ES-I3 (cell line): ENCODE measurements at regions not wholly inside any gene's neighbourhood (a gene's known extent, or its start where the extent isn't known, plus 50 kb on each side); places are given as distances from the start of the nearest gene placed in this dataset.
"Not testable (repeated sequence)": the region's sequence is repeated elsewhere in the genome, so short reads cannot be mapped to it uniquely, and the experiment has no call there.

ENCODE experiments used
- H3K36me3 ChIP-seq: 2 replicates; pipeline ENCODE4 v1.6.1; 2013; ENCODE audit warnings: mild to moderate bottlenecking, low read length, control low read depth, moderate library complexity; ENCODE audit not compliant: insufficient read depth
- H3K4me1 ChIP-seq: 2 replicates; pipeline ENCODE4 v1.6.1; 2013; ENCODE audit warnings: mild to moderate bottlenecking, control low read depth, low read length; ENCODE audit not compliant: insufficient read depth
- H3K9ac ChIP-seq: 2 replicates; pipeline ENCODE4 v1.6.1; 2013; ENCODE audit warnings: low read depth, mild to moderate bottlenecking, low read length, moderate library complexity
- H3K9me3 ChIP-seq: 2 replicates; pipeline ENCODE4 v1.6.1; 2013; ENCODE audit warnings: mild to moderate bottlenecking, low read length, moderate library complexity; ENCODE audit not compliant: control insufficient read depth, insufficient read depth

GRCh38 chr6:27728442-27728841 lies 183.8 kb downstream of the OR2B2 start:
- H3K4me1 ChIP-seq = no peaks in the 10 kb centered on the region
- no peaks in the 10 kb centered on the region for H3K36me3 ChIP-seq
- H3K9ac ChIP-seq = no peak overlapping the region
- H3K9me3 ChIP-seq = no peaks in the 10 kb centered on the region

- H3K9ac ChIP-seq = no peak overlapping the region
- no peaks in the 10 kb centered on the region for H3K36me3 ChIP-seq
- H3K9me3 ChIP-seq = no peaks in the 10 kb centered on the region
- H3K4me1 ChIP-seq = 0 out of 2 replicates have a peak, but pooled peaks cover 4% of the 10 kb centered on the region
These were observed 185.6 kb downstream of the OR2B2 start for GRCh38 chr6:27726619-27727023.

GRCh38 chr6:27720607-27721580 lies 191.3 kb downstream of the OR2B2 start:
- no peaks in the 10 kb centered on the region for H3K9me3 ChIP-seq
- H3K9ac ChIP-seq = peak overlapping the region; percentile 66; the same call in 1 of the 2 replicates
- no peaks in the 10 kb centered on the region for H3K36me3 ChIP-seq
- H3K4me1 ChIP-seq = 0 out of 2 replicates have a peak, but pooled peaks cover 4% of the 10 kb centered on the region

- not testable (repeated sequence) for H3K4me1 ChIP-seq, H3K36me3 ChIP-seq, H3K9me3 ChIP-seq, H3K9ac ChIP-seq
These were observed 193.2 kb downstream of the OR2B2 start for GRCh38 chr6:27719039-27719438.

- Histone ChIP-seq H3K4me1 (no peaks in the 10 kb centered on the region), H3K36me3 (peaks cover 7% of the 10 kb centered on the region), H3K9me3 (no peaks in the 10 kb centered on the region), H3K9ac (no peak overlapping the region)
These were observed 205.8 kb downstream of the OR2B2 start for GRCh38 chr6:27706431-27706830.

GRCh38 chr6:27700337-27700736 lies 211.9 kb downstream of the OR2B2 start:
- Histone ChIP-seq H3K4me1 (no peaks in the 10 kb centered on the region), H3K9me3 (no peaks in the 10 kb centered on the region), H3K9ac (no peak overlapping the region), H3K36me3 (peaks cover 3% of the 10 kb centered on the region; the same call in 1 of the 2 replicates)

GRCh38 chr6:27694547-27694874 lies 217.7 kb downstream of the OR2B2 start:
- H3K9ac ChIP-seq = peak overlapping the region; percentile 64

GRCh38 chr6:27693766-27694546 lies 218.2 kb downstream of the OR2B2 start:
- Histone ChIP-seq H3K4me1 (no peaks in the 10 kb centered on the region), H3K9me3 (no peaks in the 10 kb centered on the region), H3K36me3 (no peaks in the 10 kb centered on the region), H3K9ac (peak overlapping the region; percentile 64)

More at GRCh38 chr6:27694547-27694874, 217.7 kb downstream of the OR2B2 start:
- Histone ChIP-seq H3K9me3 (no peaks in the 10 kb centered on the region), H3K36me3 (no peaks in the 10 kb centered on the region), H3K4me1 (no peaks in the 10 kb centered on the region)

- H3K4me1 ChIP-seq, H3K36me3 ChIP-seq, H3K9me3 ChIP-seq, H3K9ac ChIP-seq: not testable (repeated sequence)
These were observed 219.2 kb upstream of the ZNF184 start for GRCh38 chr6:27692133-27692532.

- no peaks in the 10 kb centered on the region for H3K36me3 ChIP-seq
- H3K9ac ChIP-seq = peak overlapping the region; percentile 75
- no peaks in the 10 kb centered on the region for H3K4me1 ChIP-seq
- no peaks in the 10 kb centered on the region for H3K9me3 ChIP-seq
These were observed 215.2 kb upstream of the ZNF184 start for GRCh38 chr6:27688014-27688586.

GRCh38 chr6:27687154-27688013 lies 214.5 kb upstream of the ZNF184 start:
- Histone ChIP-seq H3K4me1 (no peaks in the 10 kb centered on the region), H3K9me3 (no peaks in the 10 kb centered on the region), H3K36me3 (no peaks in the 10 kb centered on the region), H3K9ac (peak overlapping the region; percentile 75)

- no peaks in the 10 kb centered on the region for H3K4me1 ChIP-seq
- H3K9me3 ChIP-seq = no peaks in the 10 kb centered on the region
- no peak overlapping the region for H3K9ac ChIP-seq
- H3K36me3 ChIP-seq = no peaks in the 10 kb centered on the region
These were observed 212.4 kb upstream of the ZNF184 start for GRCh38 chr6:27685279-27685678.

- H3K9ac ChIP-seq = peak overlapping the region; percentile 41; the same call in 1 of the 2 replicates
These were observed 211.6 kb upstream of the ZNF184 start for GRCh38 chr6:27684264-27685211.

More at GRCh38 chr6:27684264-27685211, 211.6 kb upstream of the ZNF184 start:
- no peaks in the 10 kb centered on the region for H3K9me3 ChIP-seq
- no peaks in the 10 kb centered on the region for H3K4me1 ChIP-seq
- H3K36me3 ChIP-seq = no peaks in the 10 kb centered on the region
